A673 (cell line): ENCODE measurements at regions not wholly inside any gene's neighbourhood (a gene's known extent, or its start where the extent isn't known, plus 50 kb on each side); places are given as distances from the start of the nearest gene placed in this dataset.

Experiments used
- BruUV-seq: library from RNA; stranded (reverse); fragments of 400-500 nt; replicated peaks from 2 replicates; lab custom pipeline; 2021; lab: Mats Ljungman, UMichigan
- CTCF ChIA-PET: fragments of 300-600 bp; sonication (Branson Sonifier 250); formaldehyde crosslinking; loops from one replicate; lab custom pipeline; 2022; ENCODE audit warnings: antibody characterized with exemption; lab: Charles Lee
- POLR2A ChIA-PET: fragments of 300-600 bp; sonication (Branson Sonifier 250); formaldehyde crosslinking; loops from one replicate; lab custom pipeline; 2022; ENCODE audit warnings: antibody characterized with exemption; ENCODE audit not compliant: low non-redundant PET; lab: Charles Lee
- DNase-seq: peaks from one replicate; pipeline ENCODE4 v3.0.0-alpha.2; 2015; ENCODE audit warnings: low spot score
- H3K27ac ChIP-seq: fragments of 200-600 bp; sonication (generic); 2 replicates; pipeline ENCODE4 v1.5.1; 2016; ENCODE audit warnings: mixed run types, low read depth, mild to moderate bottlenecking, mixed read lengths, antibody characterized with exemption, low read length; ENCODE audit not compliant: poor library complexity, severe bottlenecking
- H3K27me3 ChIP-seq: fragments of 200-600 bp; sonication (generic); replicated peaks from 2 replicates; pipeline ENCODE4 v1.6.1; 2017; ENCODE audit warnings: mixed run types, low read depth, mild to moderate bottlenecking, mixed read lengths, antibody characterized with exemption, low read length; ENCODE audit not compliant: insufficient read depth, poor library complexity
- H3K36me3 ChIP-seq: fragments of 200-600 bp; sonication (generic); 2 replicates; pipeline ENCODE4 v1.6.1; 2016; ENCODE audit warnings: mixed run types, mild to moderate bottlenecking, mixed read lengths, antibody characterized with exemption, low read length; ENCODE audit not compliant: insufficient read depth, poor library complexity, severe bottlenecking
- H3K4me1 ChIP-seq: fragments of 200-600 bp; sonication (generic); 2 replicates; pipeline ENCODE4 v1.6.1; 2017; ENCODE audit warnings: mixed run types, mild to moderate bottlenecking, mixed read lengths, antibody characterized with exemption, low read length; ENCODE audit not compliant: insufficient read depth, poor library complexity, severe bottlenecking
- H3K4me3 ChIP-seq: fragments of 200-600 bp; sonication (generic); 2 replicates; pipeline ENCODE4 v1.5.1; 2016; ENCODE audit warnings: low read depth, mixed run types, mild to moderate bottlenecking, mixed read lengths, low read length; ENCODE audit not compliant: poor library complexity, severe bottlenecking
- H3K9me3 ChIP-seq: fragments of 200-600 bp; sonication (generic); 2 replicates; pipeline ENCODE4 v1.6.1; 2016; ENCODE audit warnings: mixed run types, low read depth, mild to moderate bottlenecking, mixed read lengths, antibody characterized with exemption, low read length; ENCODE audit not compliant: poor library complexity, severe bottlenecking
- CTCF ChIP-seq: fragments of 300-800, 200-600 bp; sonication (generic); conservative IDR thresholded peaks from 2 replicates; pipeline ENCODE4 v1.5.1; 2017; ENCODE audit warnings: low read depth, mild to moderate bottlenecking, antibody characterized with exemption, low read length, moderate library complexity, mixed read lengths
- EZH2 ChIP-seq: fragments of 200-600 bp; sonication (generic); IDR thresholded peaks from 2 replicates; pipeline ENCODE4 v1.6.1; 2017; ENCODE audit warnings: borderline replicate concordance, low read depth, mild to moderate bottlenecking, mixed read lengths, antibody characterized with exemption, low read length; ENCODE audit not compliant: poor library complexity, severe bottlenecking
- intact Hi-C: fragments of 100-400 bp; cut with micrococcal nuclease; formaldehyde crosslinking; loops from one replicate; pipeline ENCODE4 v1.10.0; 2022; ENCODE audit not compliant: unreplicated experiment

- H3K27ac ChIP-seq: no peak overlapping the region
- DNase-seq: peak; percentile 42
- TF ChIP-seq CTCF (no peak), EZH2 (no peak)
- no peaks in the 10 kb centered on the region for H3K36me3 ChIP-seq
- no peaks in the 10 kb centered on the region for H3K27me3 ChIP-seq
- no peaks in the 10 kb centered on the region for H3K4me1 ChIP-seq
- intact Hi-C loops: no loop called here
- no peak overlapping the region for H3K4me3 ChIP-seq
- ChIA-PET POLR2A (no interaction called here), CTCF (no interaction called here)
- no TSS peak for BruUV-seq
- no peaks in the 10 kb centered on the region for H3K9me3 ChIP-seq
Measured at GRCh38 chr9:16202914-16203728, 650.3 kb downstream of the CCDC171 start.

- BruUV-seq: no TSS peak
- no peak overlapping the region for H3K4me3 ChIP-seq
- no peaks in the 10 kb centered on the region for H3K4me1 ChIP-seq
- H3K27me3 ChIP-seq: no peaks in the 10 kb centered on the region
- TF ChIP-seq EZH2: no peak
- TF ChIP-seq CTCF: no peak
- CTCF ChIA-PET: no interaction called here
- intact Hi-C loops: no loop called here
- DNase-seq: no peak
- POLR2A ChIA-PET: no interaction called here
- H3K27ac ChIP-seq: no peak overlapping the region
- no peaks in the 10 kb centered on the region for H3K9me3 ChIP-seq
- no peaks in the 10 kb centered on the region for H3K36me3 ChIP-seq
Measured at GRCh38 chr9:16203729-16204573, 651.1 kb downstream of the CCDC171 start.

GRCh38 chr9:16205455-16205854 lies 652.6 kb downstream of the CCDC171 start:
- no peaks in the 10 kb centered on the region for H3K9me3 ChIP-seq
- POLR2A ChIA-PET: no interaction called here

More at GRCh38 chr9:16205455-16205854, 652.6 kb downstream of the CCDC171 start:
- DNase-seq: no peak
- no peaks in the 10 kb centered on the region for H3K36me3 ChIP-seq
- H3K4me3 ChIP-seq: no peak overlapping the region
- intact Hi-C loops: no loop called here
- no peaks in the 10 kb centered on the region for H3K4me1 ChIP-seq
- CTCF ChIA-PET: no interaction called here
- TF ChIP-seq EZH2: no peak
- no peak for TF ChIP-seq CTCF
- BruUV-seq: no TSS peak
- H3K27ac ChIP-seq: no peak overlapping the region
- no peaks in the 10 kb centered on the region for H3K27me3 ChIP-seq
